HAP-1 (cell line): ENCODE measurements at regions not wholly inside any gene's neighbourhood (a gene's known extent, or its start where the extent isn't known, plus 50 kb on each side); places are given as distances from the start of the nearest gene placed in this dataset.

ENCODE experiments used
- DNase-seq, 2 experiments: peaks; one replicate each; pipeline ENCODE4 v3.0.0-alpha.2; 2016 to 2020; ENCODE audit warnings: low spot score in 2 of 2
- H3K27me3 ChIP-seq: fragments of 250-450 bp; sonication (Bioruptor Pico); 2 replicates; pipeline ENCODE4 v1.5.1; 2020; ENCODE audit warnings: low read depth, mild to moderate bottlenecking, moderate library complexity
- H3K36me3 ChIP-seq: fragments of 250-450 bp; sonication (Bioruptor Pico); replicated peaks from 2 replicates; pipeline ENCODE4 v1.5.1; 2020; ENCODE audit warnings: mild to moderate bottlenecking
- H3K4me1 ChIP-seq: fragments of 250-450 bp; sonication (Bioruptor Pico); 2 replicates; pipeline ENCODE4 v1.5.1; 2020; ENCODE audit warnings: mild to moderate bottlenecking
- H3K4me3 ChIP-seq: fragments of 250-450 bp; sonication (Bioruptor Pico); 2 replicates; pipeline ENCODE4 v1.5.1; 2020; ENCODE audit warnings: mild to moderate bottlenecking, moderate library complexity
- H3K9me3 ChIP-seq: fragments of 250-450 bp; sonication (Bioruptor Pico); 2 replicates; pipeline ENCODE4 v1.5.1; 2020; ENCODE audit warnings: mild to moderate bottlenecking, moderate library complexity
- in situ Hi-C: fragments of 300-500 bp; cut with MboI; formaldehyde crosslinking; loops from 3 replicates; pipeline ENCODE4 v1.14.3; 2020; ENCODE audit warnings: low sequenced_read_pairs, inconsistent platforms, mixed read lengths

- in situ Hi-C loops: no loop called here
- DNase-seq: no peak
Measured at GRCh38 chr4:36652857-36653256, 371.4 kb downstream of the DTHD1 start.

GRCh38 chr4:36665985-36666527 is 384.6 kb downstream of the DTHD1 start:
- Histone ChIP-seq H3K4me1 (no peaks in the 10 kb centered on the region), H3K4me3 (no peak overlapping the region), H3K36me3 (no peaks in the 10 kb centered on the region), H3K27me3 (no peaks in the 10 kb centered on the region), H3K9me3 (no peaks in the 10 kb centered on the region)
- DNase-seq: no peak
- in situ Hi-C loops: no loop called here

More at GRCh38 chr4:36652857-36653256, 371.4 kb downstream of the DTHD1 start:
- Histone ChIP-seq H3K27me3 (no peaks in the 10 kb centered on the region), H3K36me3 (no peaks in the 10 kb centered on the region), H3K9me3 (no peaks in the 10 kb centered on the region), H3K4me3 (no peak overlapping the region), H3K4me1 (no peaks in the 10 kb centered on the region)

- Histone ChIP-seq H3K4me1 (peaks cover 17% of the 10 kb centered on the region), H3K9me3 (no peaks in the 10 kb centered on the region), H3K4me3 (no peak overlapping the region), H3K36me3 (no peaks in the 10 kb centered on the region), H3K27me3 (no peaks in the 10 kb centered on the region)
- DNase-seq: no peak
- in situ Hi-C loops: no loop called here
Measured at GRCh38 chr4:36675436-36675835, 394.0 kb downstream of the DTHD1 start.

- in situ Hi-C loops: no loop called here
- Histone ChIP-seq H3K4me1 (peaks cover 17% of the 10 kb centered on the region), H3K4me3 (no peak overlapping the region), H3K27me3 (no peaks in the 10 kb centered on the region), H3K9me3 (no peaks in the 10 kb centered on the region), H3K36me3 (no peaks in the 10 kb centered on the region)
- peak; percentile 16 to 54 for DNase-seq
Measured at GRCh38 chr4:36676139-36677050, 395.0 kb downstream of the DTHD1 start.

- in situ Hi-C loops: no loop called here
- no peaks in the 10 kb centered on the region for H3K27me3 ChIP-seq
- no peak for DNase-seq
- H3K4me3 ChIP-seq: no peak overlapping the region
- no peaks in the 10 kb centered on the region for H3K36me3 ChIP-seq
- no peaks in the 10 kb centered on the region for H3K9me3 ChIP-seq
- H3K4me1 ChIP-seq: peaks cover 17% of the 10 kb centered on the region
Measured at GRCh38 chr4:36677112-36677511, 395.7 kb downstream of the DTHD1 start.

- Histone ChIP-seq H3K27me3 (no peaks in the 10 kb centered on the region), H3K4me3 (no peak overlapping the region), H3K9me3 (no peaks in the 10 kb centered on the region), H3K4me1 (peaks cover 17% of the 10 kb centered on the region), H3K36me3 (no peaks in the 10 kb centered on the region)
- DNase-seq: no peak
- in situ Hi-C loops: no loop called here
Measured at GRCh38 chr4:36677874-36678273, 396.5 kb downstream of the DTHD1 start.

GRCh38 chr4:36687681-36688080 is 406.3 kb downstream of the DTHD1 start:
- in situ Hi-C loops: no loop called here
- H3K27me3 ChIP-seq: no peaks in the 10 kb centered on the region
- no peak for DNase-seq
- H3K4me3 ChIP-seq: no peak overlapping the region
- no peaks in the 10 kb centered on the region for H3K4me1 ChIP-seq
- no peaks in the 10 kb centered on the region for H3K9me3 ChIP-seq
- H3K36me3 ChIP-seq: no peaks in the 10 kb centered on the region

GRCh38 chr4:36692586-36692985 is 411.2 kb downstream of the DTHD1 start:
- H3K4me3 ChIP-seq: no peak overlapping the region
- no peaks in the 10 kb centered on the region for H3K36me3 ChIP-seq
- H3K9me3 ChIP-seq: no peaks in the 10 kb centered on the region
- no peak for DNase-seq
- no peaks in the 10 kb centered on the region for H3K4me1 ChIP-seq
- in situ Hi-C loops: no loop called here
- H3K27me3 ChIP-seq: no peaks in the 10 kb centered on the region

GRCh38 chr4:36702245-36702644 is 420.8 kb downstream of the DTHD1 start:
- H3K4me3 ChIP-seq: no peak overlapping the region
- H3K9me3 ChIP-seq: no peaks in the 10 kb centered on the region; the same call in 1 of the 2 replicates
- H3K36me3 ChIP-seq: no peaks in the 10 kb centered on the region
- no peak for DNase-seq
- H3K27me3 ChIP-seq: no peaks in the 10 kb centered on the region
- H3K4me1 ChIP-seq: no peaks in the 10 kb centered on the region
- in situ Hi-C loops: no loop called here

- in situ Hi-C loops: no loop called here
- Histone ChIP-seq H3K9me3 (no peaks in the 10 kb centered on the region; the same call in 1 of the 2 replicates), H3K36me3 (no peaks in the 10 kb centered on the region)
Measured at GRCh38 chr4:36704289-36704688, 422.9 kb downstream of the DTHD1 start.

GRCh38 chr4:36709991-36710390 is 428.6 kb downstream of the DTHD1 start:
- no peaks in the 10 kb centered on the region for H3K4me1 ChIP-seq
- no peak for DNase-seq
- no peaks in the 10 kb centered on the region for H3K27me3 ChIP-seq
- no peaks in the 10 kb centered on the region for H3K9me3 ChIP-seq
- no peaks in the 10 kb centered on the region for H3K36me3 ChIP-seq
- no peak overlapping the region for H3K4me3 ChIP-seq
- in situ Hi-C loops: no loop called here

More at GRCh38 chr4:36704289-36704688, 422.9 kb downstream of the DTHD1 start:
- no peak overlapping the region for H3K4me3 ChIP-seq
- DNase-seq: no peak
- no peaks in the 10 kb centered on the region for H3K4me1 ChIP-seq
- no peaks in the 10 kb centered on the region for H3K27me3 ChIP-seq

GRCh38 chr4:36712013-36712412 is 430.6 kb downstream of the DTHD1 start:
- no peaks in the 10 kb centered on the region for H3K9me3 ChIP-seq
- H3K36me3 ChIP-seq: no peaks in the 10 kb centered on the region
- in situ Hi-C loops: no loop called here
- no peak overlapping the region for H3K4me3 ChIP-seq
- H3K4me1 ChIP-seq: no peaks in the 10 kb centered on the region
- DNase-seq: peak in 1 of 2 experiments; percentile 28
- no peaks in the 10 kb centered on the region for H3K27me3 ChIP-seq

- H3K4me1 ChIP-seq: no peaks in the 10 kb centered on the region
- no peak for DNase-seq
- H3K27me3 ChIP-seq: no peaks in the 10 kb centered on the region
- H3K9me3 ChIP-seq: no peaks in the 10 kb centered on the region
- in situ Hi-C loops: no loop called here
- no peak overlapping the region for H3K4me3 ChIP-seq
- H3K36me3 ChIP-seq: no peaks in the 10 kb centered on the region
Measured at GRCh38 chr4:36716874-36717273, 435.5 kb downstream of the DTHD1 start.

GRCh38 chr4:36719425-36719824 is 438.0 kb downstream of the DTHD1 start:
- no peaks in the 10 kb centered on the region for H3K27me3 ChIP-seq
- no peak overlapping the region for H3K4me3 ChIP-seq
- no peaks in the 10 kb centered on the region for H3K4me1 ChIP-seq
- H3K9me3 ChIP-seq: no peaks in the 10 kb centered on the region
- in situ Hi-C loops: no loop called here
- H3K36me3 ChIP-seq: no peaks in the 10 kb centered on the region
- DNase-seq: no peak
